ENCODE measurements at regions not wholly inside any gene's neighbourhood (a gene's known extent, or its start where the extent isn't known, plus 50 kb on each side); places are given as distances from the start of the nearest gene placed in this dataset.

DNA sequence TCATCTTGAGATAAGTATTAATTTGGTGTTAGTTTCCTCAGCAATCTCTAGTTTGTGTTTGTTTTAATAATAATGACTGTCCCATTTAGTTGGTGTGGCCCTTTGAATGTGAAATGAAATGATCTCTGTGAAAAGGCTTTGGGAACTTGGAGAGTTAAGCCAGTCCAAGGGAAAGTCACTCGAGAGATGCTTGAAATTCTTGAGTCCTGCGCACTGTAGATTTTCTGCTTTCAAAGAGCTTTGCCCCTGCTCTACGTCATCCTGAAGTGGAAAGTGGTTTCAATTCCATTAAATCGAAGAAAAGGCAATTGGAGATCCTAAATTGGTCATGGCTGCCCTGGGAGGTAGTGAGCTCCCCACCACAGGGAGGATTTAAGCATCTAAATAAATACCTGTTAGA lies 403.8 kb downstream of the ZNF536 start:
- TF ChIP-seq POLR2A (IDR thresholded peaks at IDR 0.05) (no peak), POLR2AphosphoS5 (IDR thresholded peaks at IDR 0.05) (no peak)
- TF ChIP-seq, protein P1, sequence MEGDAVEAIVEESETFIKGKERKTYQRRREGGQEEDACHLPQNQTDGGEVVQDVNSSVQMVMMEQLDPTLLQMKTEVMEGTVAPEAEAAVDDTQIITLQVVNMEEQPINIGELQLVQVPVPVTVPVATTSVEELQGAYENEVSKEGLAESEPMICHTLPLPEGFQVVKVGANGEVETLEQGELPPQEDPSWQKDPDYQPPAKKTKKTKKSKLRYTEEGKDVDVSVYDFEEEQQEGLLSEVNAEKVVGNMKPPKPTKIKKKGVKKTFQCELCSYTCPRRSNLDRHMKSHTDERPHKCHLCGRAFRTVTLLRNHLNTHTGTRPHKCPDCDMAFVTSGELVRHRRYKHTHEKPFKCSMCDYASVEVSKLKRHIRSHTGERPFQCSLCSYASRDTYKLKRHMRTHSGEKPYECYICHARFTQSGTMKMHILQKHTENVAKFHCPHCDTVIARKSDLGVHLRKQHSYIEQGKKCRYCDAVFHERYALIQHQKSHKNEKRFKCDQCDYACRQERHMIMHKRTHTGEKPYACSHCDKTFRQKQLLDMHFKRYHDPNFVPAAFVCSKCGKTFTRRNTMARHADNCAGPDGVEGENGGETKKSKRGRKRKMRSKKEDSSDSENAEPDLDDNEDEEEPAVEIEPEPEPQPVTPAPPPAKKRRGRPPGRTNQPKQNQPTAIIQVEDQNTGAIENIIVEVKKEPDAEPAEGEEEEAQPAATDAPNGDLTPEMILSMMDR (IDR thresholded peaks at IDR 0.05) = no peak

Measured in gastroesophageal sphincter (tissue), 3 donors.